K562 (cell line): ENCODE measurements at regions not wholly inside any gene's neighbourhood (a gene's known extent, or its start where the extent isn't known, plus 50 kb on each side); places are given as distances from the start of the nearest gene placed in this dataset.

ENCODE experiments used
- ATAC-seq: fragments of 200-7000 bp; cut with Tn5 transposase; 3 replicates; pipeline ENCODE4 v1.9.1; 2020; ENCODE audit warnings: moderate library complexity
- BruUV-seq: library from RNA; stranded (reverse); fragments of 400-500 nt; replicated peaks from 2 replicates; lab custom pipeline; 2021; lab: Mats Ljungman, UMichigan
- CTCF ChIA-PET: fragments of 300-600 bp; formaldehyde crosslinking; extraction: SDS; loops from one replicate; lab custom pipeline; 2021; ENCODE audit warnings: low intra/inter-chr PET ratio; lab: Yijun Ruan, JAX
- POLR2A ChIA-PET: fragments of 300-600, 350-650 bp; sonication (Branson Sonifier 250); formaldehyde crosslinking; extraction: SDS; loops from one replicate; lab custom pipeline; 2021; ENCODE audit warnings: antibody characterized with exemption, inconsistent platforms; lab: Yijun Ruan, JAX
- DNase-seq, 4 experiments: peaks; one replicate each; pipeline versions ENCODE4 v3.0.0 to v3.0.0-alpha.2; 2011 to 2018; ENCODE audit warnings: low spot score in 3 of 4, mixed read lengths in 3 of 4; ENCODE audit errors: extremely low read depth in 1 of 4
- FAIRE-seq: peaks from 2 replicates; lab custom pipeline; 2011; peaks lifted over from hg19 to GRCh38; lab: Jason Lieb, UNC
- H2AFZ ChIP-seq: 2 replicates; pipeline ENCODE4 v1.6.0; 2011; ENCODE audit warnings: low read depth, low read length, control low read depth, inconsistent platforms
- H3K27ac ChIP-seq: fragments of 200-600 bp; 3 replicates; pipeline ENCODE4 v1.8.0; 2011; ENCODE audit warnings: low read depth, mild to moderate bottlenecking, control low read depth, inconsistent platforms, low read length, moderate library complexity, mixed read lengths; ENCODE audit errors: extremely low read depth
- H3K27me3 ChIP-seq, 2 experiments: fragments of 300-600 bp in 1 of 2; 2 replicates in 1 of 2; 3 replicates in 1 of 2; pipeline versions ENCODE4 v1.6.0 to v1.8.0; 2011; ENCODE audit warnings: inconsistent platforms in 2 of 2, low read length in 2 of 2, mild to moderate bottlenecking in 1 of 2, mixed read lengths in 1 of 2, moderate library complexity in 1 of 2; ENCODE audit not compliant: control insufficient read depth in 2 of 2, insufficient read depth in 2 of 2
- H3K36me3 ChIP-seq: fragments of 300-600 bp; 3 replicates; pipeline ENCODE4 v1.8.0; 2011; ENCODE audit warnings: mild to moderate bottlenecking, low read length, inconsistent platforms; ENCODE audit not compliant: control insufficient read depth, insufficient read depth
- H3K4me1 ChIP-seq, 2 experiments: fragments of 200-600 bp in 1 of 2; replicated peaks in 1 of 2; 2 replicates in 1 of 2; 3 replicates in 1 of 2; pipeline versions ENCODE4 v1.5.1 to v1.8.0; 2011; ENCODE audit warnings: inconsistent platforms in 2 of 2, low read length in 2 of 2, mild to moderate bottlenecking in 1 of 2, mixed read lengths in 1 of 2, moderate library complexity in 1 of 2; ENCODE audit not compliant: control insufficient read depth in 2 of 2, insufficient read depth in 2 of 2
- H3K4me2 ChIP-seq: 2 replicates; pipeline ENCODE4 v1.6.1; 2011; ENCODE audit warnings: low read length, control low read depth, inconsistent platforms, mixed read lengths; ENCODE audit not compliant: insufficient read depth
- H3K4me3 ChIP-seq: fragments of 200-600 bp; sonication (generic), shearing (Covaris generic); 2 replicates; pipeline ENCODE4 v1.5.1; 2016; ENCODE audit warnings: control low read depth, inconsistent platforms
- H3K79me2 ChIP-seq: fragments of 200-600 bp; 3 replicates; pipeline ENCODE4 v1.8.0; 2011; ENCODE audit warnings: low read length, inconsistent platforms; ENCODE audit not compliant: control insufficient read depth, insufficient read depth
- H3K9ac ChIP-seq, 2 experiments: 2 replicates each; pipeline versions ENCODE4 v1.6.0 to v1.6.1; 2011; ENCODE audit warnings: low read depth in 2 of 2, low read length in 2 of 2, control low read depth in 1 of 2, inconsistent platforms in 1 of 2, mild to moderate bottlenecking in 1 of 2, mixed read lengths in 1 of 2; ENCODE audit not compliant: insufficient read depth in 1 of 2
- H3K9me1 ChIP-seq: one replicate; pipeline ENCODE4 v1.6.0; 2011; ENCODE audit warnings: inconsistent platforms, mild to moderate bottlenecking, low read length, moderate library complexity; ENCODE audit not compliant: control insufficient read depth, insufficient read depth
- H3K9me3 ChIP-seq: replicated peaks from 2 replicates; pipeline ENCODE4 v1.5.1; 2011; ENCODE audit warnings: low read depth, low read length, inconsistent platforms; ENCODE audit not compliant: control insufficient read depth, insufficient read depth
- H4K20me1 ChIP-seq: replicated peaks from 2 replicates; pipeline ENCODE4 v1.6.1; 2011; ENCODE audit warnings: low read length, inconsistent platforms, mixed read lengths; ENCODE audit not compliant: control insufficient read depth, insufficient read depth
- CLOCK ChIP-seq: fragments of 250-450 bp; sonication (Bioruptor Pico); IDR thresholded peaks from 2 replicates; pipeline ENCODE4 v1.4.0; 2020; ENCODE audit warnings: mild to moderate bottlenecking, moderate library complexity, borderline replicate concordance
- FOXK1 ChIP-seq: sonication (generic); formaldehyde crosslinking; IDR thresholded peaks from 2 replicates; pipeline ENCODE4 v1.8.0; 2022; ENCODE audit warnings: missing genetic modification reagents, mild to moderate bottlenecking, borderline replicate concordance
- HOMEZ ChIP-seq: fragments of 250-450 bp; sonication (Bioruptor Pico); IDR thresholded peaks from 2 replicates; pipeline ENCODE4 v1.4.0; 2020; ENCODE audit warnings: mild to moderate bottlenecking, moderate library complexity
- RBM14 ChIP-seq: fragments of 200-400 bp; formaldehyde crosslinking; IDR thresholded peaks from 2 replicates; pipeline ENCODE4 v1.6.1; 2018; ENCODE audit warnings: low read depth, mild to moderate bottlenecking, low read length, moderate library complexity, borderline replicate concordance; ENCODE audit not compliant: insufficient read depth
- ZNF707 ChIP-seq: fragments of 250-450 bp; sonication (Bioruptor Pico); conservative IDR thresholded peaks from 2 replicates; pipeline ENCODE4 v1.8.0; 2022; ENCODE audit warnings: inconsistent platforms, mild to moderate bottlenecking, moderate library complexity
- in situ Hi-C: fragments of 300-500 bp; cut with MboI; formaldehyde crosslinking; loops from 4 replicates; pipeline ENCODE4 v1.15.0; 2018; ENCODE audit warnings: inconsistent platforms, mixed read lengths
- intact Hi-C: fragments of 100-400 bp; cut with micrococcal nuclease; formaldehyde crosslinking; loops from 2 replicates; pipeline ENCODE4 v1.14.2; 2022

- Histone ChIP-seq H3K4me2 (no peak overlapping the region), H3K9me1 (no peaks in the 10 kb centered on the region), H2AFZ (no peak overlapping the region), H3K36me3 (no peaks in the 10 kb centered on the region), H3K27me3 (no peaks in the 10 kb centered on the region), H3K4me3 (no peak overlapping the region), H3K4me1 (no peaks in the 10 kb centered on the region), H3K9me3 (no peaks in the 10 kb centered on the region), H3K79me2 (no peaks in the 10 kb centered on the region), H4K20me1 (no peaks in the 10 kb centered on the region), H3K27ac (no peak overlapping the region), H3K9ac (no peak overlapping the region)
- in situ Hi-C loops (no loop called here), intact Hi-C loops (no loop called here)
- ATAC-seq (no peak), FAIRE-seq (no peak), DNase-seq (no peak)
- BruUV-seq = no TSS peak
- TF ChIP-seq HOMEZ = no peak
- no peak for TF ChIP-seq RBM14
- TF ChIP-seq FOXK1 (CRISPR knock-in tag) = no peak
- TF ChIP-seq CLOCK (CRISPR knock-in tag) = no peak
- no peak for TF ChIP-seq ZNF707
- POLR2A ChIA-PET = no interaction called here
- CTCF ChIA-PET = no interaction called here
Measured at GRCh38 chr7:21099955-21100354, 313.3 kb upstream of the SP8 start.
